Natural killer cell (primary cell): ENCODE measurements at regions not wholly inside any gene's neighbourhood (a gene's known extent, or its start where the extent isn't known, plus 50 kb on each side); places are given as distances from the start of the nearest gene placed in this dataset.

ENCODE experiments used
- ATAC-seq, 3 donors: fragments of 150-1000 bp in 2 of 3; fragments of 200-7000 bp in 1 of 3; cut with Tn5 transposase; 1 replicate in 1 of 3; 2 replicates in 2 of 3; pipeline ENCODE4 v1.10.0; 2021; ENCODE audit warnings: mild to moderate bottlenecking in 2 of 3, moderate library complexity in 2 of 3
- DNase-seq, 2 donors: peaks; one replicate each; pipeline versions ENCODE4 v3.0.0 to v3.0.0-alpha.2; 2013 to 2021; ENCODE audit warnings: mixed read lengths in 1 of 2
- H3K27ac ChIP-seq: one replicate; pipeline ENCODE4 v1.5.1; 2013; ENCODE audit warnings: mild to moderate bottlenecking, low read length
- H3K27me3 ChIP-seq: one replicate; pipeline ENCODE4 v1.6.1; 2013; ENCODE audit warnings: low read length; ENCODE audit not compliant: control insufficient read depth, insufficient read depth
- H3K36me3 ChIP-seq: one replicate; pipeline ENCODE4 v1.6.1; 2013; ENCODE audit warnings: low read length; ENCODE audit not compliant: control insufficient read depth, insufficient read depth
- H3K4me1 ChIP-seq: one replicate; pipeline ENCODE4 v1.6.1; 2013; ENCODE audit warnings: low read length; ENCODE audit not compliant: control insufficient read depth, insufficient read depth
- H3K4me3 ChIP-seq: one replicate; pipeline ENCODE4 v1.5.1; 2013; ENCODE audit warnings: low read length
- H3K9me3 ChIP-seq: one replicate; pipeline ENCODE4 v1.6.1; 2013; ENCODE audit warnings: low read length; ENCODE audit not compliant: control insufficient read depth, insufficient read depth
- H3K27ac Mint-ChIP-seq, 2 donors: one replicate each; pipeline ENCODE4 v1.8.0; 2022; ENCODE audit warnings: mild to moderate bottlenecking in 2 of 2, mixed read lengths in 2 of 2, moderate library complexity in 1 of 2
- H3K27me3 Mint-ChIP-seq, 2 donors: one replicate each; pipeline ENCODE4 v1.8.0; 2022; ENCODE audit warnings: low read depth in 2 of 2, mixed read lengths in 2 of 2
- H3K36me3 Mint-ChIP-seq: one replicate; pipeline ENCODE4 v1.8.0; 2022; ENCODE audit warnings: mixed read lengths
- H3K4me1 Mint-ChIP-seq, 2 donors: one replicate each; pipeline ENCODE4 v1.8.0; 2022; ENCODE audit warnings: mixed read lengths in 2 of 2
- H3K4me3 Mint-ChIP-seq: one replicate; pipeline ENCODE4 v1.8.0; 2022; ENCODE audit warnings: mild to moderate bottlenecking, moderate library complexity, mixed read lengths
- H3K9me3 Mint-ChIP-seq, 2 donors: one replicate each; pipeline ENCODE4 v1.8.0; 2022; ENCODE audit warnings: mixed read lengths in 2 of 2
- CTCF ChIP-seq: fragments of 200-600 bp; IDR thresholded peaks from one replicate; pipeline ENCODE4 v1.8.0; 2022; ENCODE audit warnings: antibody characterized with exemption
- WGBS: methylation state at CpG from one replicate; pipeline ENCODE4 v1.1.7; 2013; ENCODE audit warnings: missing lambda C conversion rate; ENCODE audit not compliant: insufficient coverage; 5-methylcytosine and 5-hydroxymethylcytosine counted together
- intact Hi-C: fragments of 100-400 bp; cut with micrococcal nuclease; formaldehyde crosslinking; loops from one replicate; pipeline ENCODE4 v1.14.2; 2022

GRCh38 chr6:11428895-11429294 lies 108.7 kb upstream of the TMEM170B start:
- H3K27me3 Mint-ChIP-seq = peaks cover 0 to 4% of the 10 kb centered on the region in 2 donors
- Histone ChIP-seq H3K4me1 (peaks cover 4% of the 10 kb centered on the region), H3K4me3 (no peak overlapping the region), H3K9me3 (no peaks in the 10 kb centered on the region), H3K27ac (no peak overlapping the region), H3K27me3 (no peaks in the 10 kb centered on the region), H3K36me3 (no peaks in the 10 kb centered on the region)
- intact Hi-C loops = no loop called here
- no peak for DNase-seq
- ATAC-seq = no peak
- no peak for TF ChIP-seq CTCF
- H3K36me3 Mint-ChIP-seq = no peaks in the 10 kb centered on the region
- H3K27ac Mint-ChIP-seq = peak overlapping the region; percentile 28 to 66
- WGBS = 38% methylated on average over 3 of the region's 3 CpGs
- H3K4me3 Mint-ChIP-seq = no peak overlapping the region
- peaks cover 10 to 18% of the 10 kb centered on the region in 2 donors for H3K4me1 Mint-ChIP-seq
- no peaks in the 10 kb centered on the region for H3K9me3 Mint-ChIP-seq

- Mint-ChIP-seq H3K36me3 (no peaks in the 10 kb centered on the region), H3K4me1 (peaks cover 10 to 18% of the 10 kb centered on the region in 2 donors), H3K27ac (peak overlapping the region; percentile 28 to 66), H3K27me3 (peaks cover 0 to 4% of the 10 kb centered on the region in 2 donors), H3K4me3 (no peak overlapping the region), H3K9me3 (no peaks in the 10 kb centered on the region)
- H3K27me3 ChIP-seq = no peaks in the 10 kb centered on the region
- peak in 2 of 3 donors; percentile 39 to 44 for ATAC-seq
- peaks cover 4% of the 10 kb centered on the region for H3K4me1 ChIP-seq
- no peak overlapping the region for H3K4me3 ChIP-seq
- DNase-seq = no peak
- TF ChIP-seq CTCF = no peak
- no peak overlapping the region for H3K27ac ChIP-seq
- intact Hi-C loops = no loop called here
- WGBS = 55% methylated on average over 2 of the region's 2 CpGs
- no peaks in the 10 kb centered on the region for H3K36me3 ChIP-seq
- H3K9me3 ChIP-seq = no peaks in the 10 kb centered on the region
These were observed 109.2 kb upstream of the TMEM170B start for GRCh38 chr6:11428371-11428770.

- DNase-seq (no peak), ATAC-seq (no peak)
- no peak for TF ChIP-seq CTCF
- Histone ChIP-seq H3K27ac (no peak overlapping the region), H3K27me3 (no peaks in the 10 kb centered on the region), H3K36me3 (no peaks in the 10 kb centered on the region), H3K4me1 (peaks cover 4% of the 10 kb centered on the region), H3K9me3 (no peaks in the 10 kb centered on the region), H3K4me3 (no peak overlapping the region)
- Mint-ChIP-seq H3K9me3 (no peaks in the 10 kb centered on the region), H3K27me3 (peaks cover 0 to 4% of the 10 kb centered on the region in 2 donors), H3K27ac (peak overlapping the region in 1 of 2 donors; percentile 66), H3K36me3 (no peaks in the 10 kb centered on the region), H3K4me3 (no peak overlapping the region), H3K4me1 (peaks cover 10 to 18% of the 10 kb centered on the region in 2 donors)
- intact Hi-C loops = no loop called here
- 95% methylated on average over 10 of the region's 10 CpGs for WGBS
These were observed 109.8 kb upstream of the TMEM170B start for GRCh38 chr6:11427723-11428245.

- no peaks in the 10 kb centered on the region for H3K27me3 ChIP-seq
- peaks cover 4% of the 10 kb centered on the region for H3K4me1 ChIP-seq
- H3K27me3 Mint-ChIP-seq = peaks cover 0 to 4% of the 10 kb centered on the region in 2 donors
- no peak overlapping the region for H3K27ac ChIP-seq
- 96% methylated on average over 8 of the region's 9 CpGs for WGBS
- ATAC-seq = peak in 1 of 3 donors; percentile 35
- H3K9me3 Mint-ChIP-seq = no peaks in the 10 kb centered on the region
- H3K4me3 ChIP-seq = no peak overlapping the region
- H3K4me1 Mint-ChIP-seq = peaks cover 10 to 18% of the 10 kb centered on the region in 2 donors
- no peaks in the 10 kb centered on the region for H3K36me3 ChIP-seq
- intact Hi-C loops = no loop called here
- no peak for TF ChIP-seq CTCF
- peak overlapping the region in 1 of 2 donors; percentile 3 for H3K27ac Mint-ChIP-seq
- H3K9me3 ChIP-seq = no peaks in the 10 kb centered on the region
- H3K36me3 Mint-ChIP-seq = no peaks in the 10 kb centered on the region
- H3K4me3 Mint-ChIP-seq = no peak overlapping the region
- DNase-seq = no peak
These were observed 110.3 kb upstream of the TMEM170B start for GRCh38 chr6:11427091-11427722.
